HEK293T (cell line): ENCODE measurements at regions not wholly inside any gene's neighbourhood (a gene's known extent, or its start where the extent isn't known, plus 50 kb on each side); places are given as distances from the start of the nearest gene placed in this dataset.

ENCODE experiments used
- CTCF ChIA-PET: fragments of 350-600 bp; formaldehyde crosslinking; extraction: SDS; loops from one replicate; lab custom pipeline; 2021; ENCODE audit warnings: antibody characterized with exemption, inconsistent platforms; lab: Yijun Ruan, JAX
- POLR2A ChIA-PET: fragments of 350-600 bp; formaldehyde crosslinking; extraction: SDS; loops from one replicate; lab custom pipeline; 2020; ENCODE audit warnings: antibody characterized with exemption, inconsistent platforms; lab: Yijun Ruan, JAX
- DNase-seq: peaks from one replicate; pipeline ENCODE4 v3.0.0; 2012; ENCODE audit warnings: mixed read lengths; ENCODE audit errors: extremely low spot score
- ARNT ChIP-seq: fragments of 450-650 bp; IDR thresholded peaks from 2 replicates; pipeline ENCODE4 v1.6.1; 2017; ENCODE audit warnings: mild to moderate bottlenecking
- BHLHE40 ChIP-seq: fragments of 450-650 bp; IDR thresholded peaks from 2 replicates; pipeline ENCODE4 v1.6.1; 2016; ENCODE audit warnings: mild to moderate bottlenecking, moderate library complexity, borderline replicate concordance
- CTBP1 ChIP-seq: fragments of 450-650 bp; IDR thresholded peaks from 2 replicates; pipeline ENCODE4 v1.6.1; 2016; ENCODE audit warnings: borderline replicate concordance
- ELF4 ChIP-seq: fragments of 450-650 bp; IDR thresholded peaks from 2 replicates; pipeline ENCODE4 v1.6.1; 2017; ENCODE audit warnings: antibody characterized with exemption
- FOXA1 ChIP-seq: fragments of 450-650 bp; IDR thresholded peaks from 2 replicates; pipeline ENCODE4 v1.6.1; 2016; ENCODE audit warnings: mild to moderate bottlenecking
- FOXK2 ChIP-seq: fragments of 450-650 bp; IDR thresholded peaks from 2 replicates; pipeline ENCODE4 v1.6.1; 2016; ENCODE audit warnings: mild to moderate bottlenecking
- FOXM1 ChIP-seq: fragments of 450-650 bp; IDR thresholded peaks from 2 replicates; pipeline ENCODE4 v1.6.1; 2017; ENCODE audit warnings: mild to moderate bottlenecking, borderline replicate concordance
- HDGF ChIP-seq: fragments of 450-650 bp; IDR thresholded peaks from 2 replicates; pipeline ENCODE4 v1.6.1; 2017; ENCODE audit warnings: antibody characterized with exemption, borderline replicate concordance
- L3MBTL2 ChIP-seq: fragments of 450-650 bp; conservative IDR thresholded peaks from 2 replicates; pipeline ENCODE4 v1.6.1; 2016; ENCODE audit warnings: mild to moderate bottlenecking
- LEF1 ChIP-seq: fragments of 450-650 bp; IDR thresholded peaks from 2 replicates; pipeline ENCODE4 v1.6.1; 2017; ENCODE audit warnings: mild to moderate bottlenecking, borderline replicate concordance
- NFRKB ChIP-seq: fragments of 450-650 bp; IDR thresholded peaks from 2 replicates; pipeline ENCODE4 v1.6.1; 2016; ENCODE audit warnings: mild to moderate bottlenecking, moderate library complexity
- PKNOX1 ChIP-seq: fragments of 450-650 bp; IDR thresholded peaks from 2 replicates; pipeline ENCODE4 v1.6.1; 2016
- SP1 ChIP-seq: fragments of 450-650 bp; IDR thresholded peaks from 2 replicates; pipeline ENCODE4 v1.6.1; 2017
- SUZ12 ChIP-seq: fragments of 450-650 bp; IDR thresholded peaks from 2 replicates; pipeline ENCODE4 v1.6.1; 2016; ENCODE audit warnings: mild to moderate bottlenecking
- TARDBP ChIP-seq: fragments of 450-650 bp; IDR thresholded peaks from 2 replicates; pipeline ENCODE4 v1.6.1; 2016
- ZNF384 ChIP-seq: fragments of 450-650 bp; IDR thresholded peaks from 2 replicates; pipeline ENCODE4 v1.6.1; 2016

- no peak for TF ChIP-seq HDGF
- no peak for TF ChIP-seq FOXK2
- TF ChIP-seq ARNT = no peak
- TF ChIP-seq L3MBTL2 = no peak
- TF ChIP-seq CTBP1 = no peak
- no peak for TF ChIP-seq ELF4
- TF ChIP-seq ZNF384 = no peak
- no peak for TF ChIP-seq LEF1
- TF ChIP-seq SP1 = no peak
- TF ChIP-seq BHLHE40 = no peak
- TF ChIP-seq TARDBP = no peak
- POLR2A ChIA-PET = no interaction called here
- no peak for DNase-seq
- CTCF ChIA-PET = interaction anchor here (0.6 kb wide), 1 partner anchor 918 kb away, joined by 3 read pairs; no protein-coding TSS in a partner anchor
Measured at GRCh38 chr14:86279405-86279804, 749.5 kb downstream of the FLRT2 start.

GRCh38 chr14:86257973-86258372, 728.0 kb downstream of the FLRT2 start:
- ChIA-PET POLR2A (no interaction called here), CTCF (no interaction called here)
- TF ChIP-seq ZNF384 (no peak), FOXM1 (no peak), SP1 (no peak), SUZ12 (no peak), FOXA1 (no peak), FOXK2 (no peak), ARNT (no peak), TARDBP (no peak), PKNOX1 (no peak), NFRKB (no peak), BHLHE40 (no peak), LEF1 (no peak), ELF4 (no peak)
- no peak for DNase-seq

GRCh38 chr14:86243158-86243557, 713.2 kb downstream of the FLRT2 start:
- ChIA-PET CTCF (no interaction called here), POLR2A (no interaction called here)
- DNase-seq = no peak
- no peak for TF ChIP-seq HDGF
- no peak for TF ChIP-seq L3MBTL2
- TF ChIP-seq PKNOX1 = no peak
- no peak for TF ChIP-seq SUZ12
- TF ChIP-seq ARNT = no peak
- no peak for TF ChIP-seq ELF4
- no peak for TF ChIP-seq BHLHE40
- no peak for TF ChIP-seq CTBP1
- no peak for TF ChIP-seq ZNF384
- TF ChIP-seq FOXA1 = no peak
- TF ChIP-seq TARDBP = no peak
- no peak for TF ChIP-seq LEF1
- no peak for TF ChIP-seq FOXK2
- TF ChIP-seq FOXM1 = no peak
- TF ChIP-seq NFRKB = no peak
- TF ChIP-seq SP1 = no peak

- DNase-seq = no peak
- ChIA-PET POLR2A (no interaction called here), CTCF (no interaction called here)
- no peak for TF ChIP-seq ELF4
- TF ChIP-seq FOXA1 = no peak
- no peak for TF ChIP-seq TARDBP
Measured at GRCh38 chr14:86237733-86238132, 707.8 kb downstream of the FLRT2 start.

- ChIA-PET CTCF (no interaction called here), POLR2A (no interaction called here)
- TF ChIP-seq HDGF = no peak
- no peak for TF ChIP-seq FOXA1
- no peak for TF ChIP-seq FOXK2
Measured at GRCh38 chr14:86221755-86222154, 691.8 kb downstream of the FLRT2 start.

GRCh38 chr14:86221000-86221399, 691.1 kb downstream of the FLRT2 start:
- POLR2A ChIA-PET = no interaction called here
- TF ChIP-seq L3MBTL2 (no peak), FOXA1 (no peak), ELF4 (no peak), SUZ12 (no peak), CTBP1 (no peak), ARNT (no peak), ZNF384 (no peak), LEF1 (no peak), SP1 (no peak), HDGF (no peak), FOXM1 (no peak), NFRKB (no peak), PKNOX1 (no peak), BHLHE40 (no peak), TARDBP (no peak), FOXK2 (no peak)

More at GRCh38 chr14:86221755-86222154, 691.8 kb downstream of the FLRT2 start:
- DNase-seq = no peak

More at GRCh38 chr14:86221000-86221399, 691.1 kb downstream of the FLRT2 start:
- CTCF ChIA-PET = no interaction called here
- no peak for DNase-seq
